Fibroblast of peridontal ligament (primary cell): ENCODE measurements at regions not wholly inside any gene's neighbourhood (a gene's known extent, or its start where the extent isn't known, plus 50 kb on each side); places are given as distances from the start of the nearest gene placed in this dataset.

ENCODE experiments used
- DNase-seq: peaks from one replicate; pipeline ENCODE4 v3.0.0-alpha.2; 2010; ENCODE audit errors: extremely low read depth

GRCh38 chr2:106709229-106709628 is 176.7 kb downstream of the ST6GAL2 start:
- DNase-seq: no peak

- DNase-seq: no peak
These were observed 166.7 kb downstream of the ST6GAL2 start for GRCh38 chr2:106719222-106719621.

DNA sequence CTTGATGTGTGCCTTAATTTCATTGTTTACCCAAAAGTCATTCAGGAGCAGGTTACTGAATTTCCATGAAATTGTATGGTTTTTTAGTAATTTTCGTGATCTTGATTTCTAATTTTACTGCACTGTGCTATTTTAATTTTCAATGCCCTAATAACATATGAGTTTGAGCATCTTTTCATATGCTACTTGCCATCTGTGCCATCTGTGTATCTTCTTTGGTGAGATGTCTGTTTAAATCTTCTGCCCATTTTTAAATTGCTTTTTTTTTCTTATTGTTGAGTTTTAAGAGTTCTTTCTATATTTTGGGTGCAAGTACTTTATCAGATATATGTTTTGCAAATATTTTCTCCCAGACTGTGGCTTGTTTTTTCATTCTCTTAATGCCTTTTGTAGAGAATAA is 165.9 kb downstream of the ST6GAL2 start:
- no peak for DNase-seq

DNA sequence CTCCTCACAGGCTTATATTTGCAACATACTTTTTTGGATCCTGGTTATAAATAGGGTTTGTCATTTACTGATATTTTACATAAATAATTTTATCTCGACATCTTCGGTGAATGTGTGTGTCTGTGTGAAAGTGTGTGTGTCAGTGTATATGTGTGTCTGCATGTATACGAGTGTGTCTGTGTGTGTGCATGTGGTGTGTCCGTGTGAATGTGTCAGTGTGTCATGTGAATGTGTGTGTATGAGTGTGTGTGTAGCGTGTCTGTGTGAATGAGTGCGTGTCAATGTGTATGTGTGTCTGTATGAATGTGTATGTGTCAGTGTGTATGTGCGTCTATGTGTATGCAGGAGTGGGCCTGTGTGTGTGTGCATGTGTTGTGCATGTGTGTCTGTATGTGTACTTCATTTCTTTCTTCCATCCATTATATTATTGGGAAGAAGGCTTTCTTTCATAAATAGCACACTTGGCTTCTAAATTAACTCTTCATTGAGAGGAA is 161.6 kb downstream of the ST6GAL2 start:
- DNase-seq: no peak

DNA sequence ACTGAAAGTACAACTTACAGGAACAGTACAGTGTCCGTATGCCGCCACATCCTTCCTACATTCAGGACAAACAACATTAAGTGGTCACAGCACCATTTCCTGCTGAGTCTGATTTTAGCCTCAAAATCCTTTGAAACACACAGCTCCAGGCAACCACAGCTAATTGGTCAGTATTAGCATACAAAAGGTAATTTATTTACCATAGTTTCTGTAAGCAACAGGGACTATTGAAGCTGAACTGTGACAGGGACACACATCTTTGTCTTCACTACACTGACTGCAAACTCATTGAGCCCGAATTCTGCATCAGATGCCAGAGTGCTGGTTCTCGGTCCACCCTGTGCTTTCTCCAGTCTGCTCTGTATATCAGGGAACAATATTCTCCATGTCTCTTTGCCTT is 151.8 kb downstream of the ST6GAL2 start:
- no peak for DNase-seq

- no peak for DNase-seq
These were observed 150.2 kb downstream of the ST6GAL2 start for GRCh38 chr2:106735807-106736206.

DNA sequence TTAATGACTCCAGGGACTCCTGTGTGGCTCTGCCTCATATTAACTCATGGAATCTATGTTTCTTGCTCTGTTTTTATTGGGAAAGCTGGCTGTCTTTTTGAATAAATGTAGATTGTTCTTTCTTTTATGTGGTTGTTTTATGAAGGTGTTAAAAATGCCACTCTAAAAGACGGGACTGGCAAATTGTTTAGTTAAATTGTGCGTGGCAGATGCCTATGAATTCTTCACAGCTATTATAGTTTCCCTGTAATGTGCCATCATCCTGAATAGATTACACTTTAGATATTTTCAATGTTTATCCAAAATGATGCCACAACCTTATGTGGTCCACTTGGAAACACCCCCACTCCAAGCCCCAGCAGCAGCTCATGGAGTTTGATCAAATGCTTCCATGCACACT is 149.7 kb downstream of the ST6GAL2 start:
- no peak for DNase-seq

- DNase-seq: no peak
These were observed 140.5 kb downstream of the ST6GAL2 start for GRCh38 chr2:106745468-106745867.

- DNase-seq: no peak
These were observed 136.1 kb downstream of the ST6GAL2 start for GRCh38 chr2:106749823-106750222.
